Body of pancreas (tissue), 4 donors: ENCODE measurements at regions not wholly inside any gene's neighbourhood (a gene's known extent, or its start where the extent isn't known, plus 50 kb on each side); places are given as distances from the start of the nearest gene placed in this dataset.

Experiments used
- ATAC-seq: fragments of 150-250 bp; one replicate; pipeline ENCODE4 v1.9.1; 2016
- DNase-seq, 4 donors: peaks; one replicate each; pipeline ENCODE4 v3.0.0-alpha.2; 2019
- H3K27ac ChIP-seq, 4 donors: fragments of 200-600 bp; sonication (generic); 1 replicate in 3 of 4; 2 replicates in 1 of 4; pipeline versions ENCODE4 v1.5.1 to v1.6.1; 2016 to 2019; ENCODE audit warnings: mild to moderate bottlenecking in 1 of 4, mixed read lengths in 1 of 4, moderate library complexity in 1 of 4
- H3K27me3 ChIP-seq, 2 donors: fragments of 200-600 bp; sonication (generic); one replicate each; pipeline ENCODE4 v1.6.0; 2016; ENCODE audit warnings: mild to moderate bottlenecking in 1 of 2
- H3K36me3 ChIP-seq, 2 donors: fragments of 200-600 bp; sonication (generic); replicated peaks in 1 of 2; 2 replicates each; pipeline ENCODE4 v1.5.1; 2016; ENCODE audit warnings: low read depth in 2 of 2; ENCODE audit not compliant: insufficient read depth in 1 of 2
- H3K4me1 ChIP-seq: fragments of 200-600 bp; sonication (generic); one replicate; pipeline ENCODE4 v1.6.0; 2016
- H3K4me3 ChIP-seq, 2 donors: fragments of 200-600 bp; sonication (generic); 1 replicate in 1 of 2; 2 replicates in 1 of 2; pipeline ENCODE4 v1.5.1; 2016 to 2019
- H3K9me3 ChIP-seq, 3 donors: fragments of 200-600 bp; sonication (generic); 1 replicate in 2 of 3; 2 replicates in 1 of 3; pipeline ENCODE4 v1.5.1; 2016
- CTCF ChIP-seq, 7 experiments: fragments of 450-650 bp in 4 of 7; fragments of 200-600 bp in 3 of 7; sonication (generic) in 3 of 7; IDR thresholded peaks; one replicate each; pipeline ENCODE4 v1.5.1; 2016 to 2019; ENCODE audit warnings: antibody characterized with exemption in 7 of 7
- POLR2A ChIP-seq, 3 donors: fragments of 450-650 bp; IDR thresholded peaks; one replicate each; pipeline ENCODE4 v1.6.1; 2016; ENCODE audit warnings: antibody characterized with exemption in 3 of 3, mild to moderate bottlenecking in 2 of 3
- WGBS, 2 donors: methylation state at CpG; one replicate each; pipeline ENCODE4 v1.1.5; 2017; 5-methylcytosine and 5-hydroxymethylcytosine counted together
- intact Hi-C: fragments of 100-400 bp; cut with DNase I; formaldehyde crosslinking; loops from one replicate; pipeline ENCODE4 v1.15.1; 2023

- WGBS, 2 donors, result 62 to 63% methylated on average over 5 of the region's 5 CpGs
These were observed 879.7 kb upstream of the GJE1 start for GRCh38 chr6:141252828-141253608.

DNA sequence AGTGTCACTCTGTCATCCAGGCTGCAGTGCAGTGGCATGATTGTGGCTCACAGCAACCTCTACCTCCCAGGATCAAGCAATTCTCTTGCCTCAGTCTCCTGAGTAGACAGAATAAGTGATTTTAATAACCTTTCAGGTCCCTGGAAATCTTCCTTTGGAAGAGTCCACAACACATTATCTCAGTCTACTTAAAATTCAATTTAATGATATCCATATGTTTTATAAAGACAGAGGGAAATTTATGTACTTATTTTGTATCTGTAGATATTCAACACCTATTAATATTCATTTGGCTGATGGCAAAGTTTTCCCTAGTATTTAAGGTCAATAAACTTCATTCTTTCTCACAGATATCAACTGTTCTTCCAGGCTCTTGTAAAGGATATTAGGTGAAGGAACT, 881.4 kb upstream of the GJE1 start:
- intact Hi-C loops, result no loop called here
- H3K4me1 ChIP-seq, result no peaks in the 10 kb centered on the region
- DNase-seq, result no peak

More at GRCh38 chr6:141252828-141253608, 879.7 kb upstream of the GJE1 start:
- H3K27me3 ChIP-seq, result no peaks in the 10 kb centered on the region
- no peaks in the 10 kb centered on the region for H3K4me1 ChIP-seq
- no peaks in the 10 kb centered on the region for H3K9me3 ChIP-seq
- DNase-seq (no peak), ATAC-seq (peak; percentile 18)
- intact Hi-C loops, result no loop called here
- TF ChIP-seq CTCF (IDR thresholded peaks at IDR 0.05) (no peak), POLR2A (IDR thresholded peaks at IDR 0.05) (no peak)
- no peak overlapping the region for H3K4me3 ChIP-seq
- H3K27ac ChIP-seq, result no peak overlapping the region
- H3K36me3 ChIP-seq, result no peaks in the 10 kb centered on the region

DNA sequence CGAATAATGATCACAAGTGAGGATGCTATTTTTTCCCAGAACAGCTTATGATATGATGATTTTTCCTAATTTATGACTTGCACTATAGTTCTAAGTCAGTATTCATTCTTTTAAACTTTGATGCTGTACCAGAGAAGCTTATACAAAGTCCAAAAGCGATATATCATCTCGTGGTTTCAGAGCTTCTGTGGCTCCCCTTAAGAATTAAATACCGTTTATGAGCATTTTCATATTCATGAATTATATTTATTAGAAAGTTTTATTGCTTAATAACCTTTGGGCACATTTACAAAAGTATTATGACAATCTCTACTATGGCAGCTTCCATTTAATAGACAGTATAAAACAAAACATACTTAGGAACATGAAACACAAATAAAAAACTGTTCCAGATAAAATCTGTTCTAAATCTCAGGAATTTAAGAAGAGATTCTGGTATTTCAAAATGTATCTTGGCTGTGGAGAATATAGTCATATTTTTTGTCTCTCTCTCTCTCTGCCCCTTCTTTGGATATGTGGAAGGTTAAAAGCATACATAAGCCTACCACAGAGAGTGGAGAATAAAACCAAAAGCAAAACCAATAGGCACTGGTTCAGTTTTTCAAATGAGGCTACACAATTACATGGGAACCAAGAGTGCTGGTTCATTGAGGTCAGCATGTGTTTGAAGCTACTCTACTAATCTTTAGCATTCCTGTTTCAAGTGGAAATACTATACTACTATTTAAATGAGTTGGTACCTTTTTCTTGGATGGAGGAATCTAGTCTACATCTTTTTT, 884.5 kb upstream of the GJE1 start:
- no peak for DNase-seq
- H3K27me3 ChIP-seq, result no peaks in the 10 kb centered on the region
- H3K9me3 ChIP-seq, result no peaks in the 10 kb centered on the region
- H3K4me3 ChIP-seq, result no peak overlapping the region
- no peaks in the 10 kb centered on the region for H3K4me1 ChIP-seq
- no peak overlapping the region for H3K27ac ChIP-seq
- no peaks in the 10 kb centered on the region for H3K36me3 ChIP-seq
- WGBS, 2 donors, result 63 to 76% methylated on average over 4 of the region's 4 CpGs
- TF ChIP-seq POLR2A (IDR thresholded peaks at IDR 0.05) (no peak), CTCF (IDR thresholded peaks at IDR 0.05) (no peak)
- ATAC-seq, result no peak
- intact Hi-C loops, result no loop called here

More for the DNA sequence above, 881.4 kb upstream of the GJE1 start:
- ATAC-seq, result no peak
- no peak overlapping the region for H3K4me3 ChIP-seq
- H3K9me3 ChIP-seq, result no peaks in the 10 kb centered on the region
- no peaks in the 10 kb centered on the region for H3K36me3 ChIP-seq
- H3K27me3 ChIP-seq, result no peaks in the 10 kb centered on the region
- no peak overlapping the region for H3K27ac ChIP-seq
- TF ChIP-seq CTCF (IDR thresholded peaks at IDR 0.05), result no peak
- TF ChIP-seq POLR2A (IDR thresholded peaks at IDR 0.05), result no peak

GRCh38 chr6:141244366-141244765, 888.4 kb upstream of the GJE1 start:
- Histone ChIP-seq H3K36me3 (no peaks in the 10 kb centered on the region), H3K27me3 (no peaks in the 10 kb centered on the region), H3K9me3 (no peaks in the 10 kb centered on the region), H3K4me1 (no peaks in the 10 kb centered on the region), H3K27ac (no peak overlapping the region), H3K4me3 (no peak overlapping the region)
- WGBS, 2 donors, result 2 to 7% methylated on average over 2 of the region's 2 CpGs
- DNase-seq (no peak), ATAC-seq (no peak)
- no peak for TF ChIP-seq CTCF (IDR thresholded peaks at IDR 0.05)
- no peak for TF ChIP-seq POLR2A (IDR thresholded peaks at IDR 0.05)
- intact Hi-C loops, result no loop called here
